Cardiac muscle cell (in vitro differentiated cells and primary cell): ENCODE measurements at regions not wholly inside any gene's neighbourhood (a gene's known extent, or its start where the extent isn't known, plus 50 kb on each side); places are given as distances from the start of the nearest gene placed in this dataset.

Experiments
- DNase-seq, 2 donors: peaks; one replicate each; pipeline versions ENCODE4 v3.0.0 to v3.0.0-alpha.2; 2010 to 2017; ENCODE audit warnings: low read depth in 1 of 2, low spot score in 1 of 2
- H3K27ac ChIP-seq: fragments of 200-600 bp; sonication (generic); 2 replicates; pipeline ENCODE4 v1.5.1; 2016
- H3K27me3 ChIP-seq: fragments of 200-600 bp; sonication (generic); 2 replicates; pipeline ENCODE4 v1.6.0; 2016; ENCODE audit warnings: control low read depth
- H3K36me3 ChIP-seq: fragments of 200-600 bp; sonication (generic); 2 replicates; pipeline ENCODE4 v1.5.1; 2016; ENCODE audit warnings: control low read depth
- H3K4me1 ChIP-seq: fragments of 200-600 bp; sonication (generic); 2 replicates; pipeline ENCODE4 v1.8.1; 2017; ENCODE audit warnings: low read depth, mild to moderate bottlenecking, mixed run types
- H3K4me3 ChIP-seq: fragments of 200-600 bp; sonication (generic); 2 replicates; pipeline ENCODE4 v1.5.1; 2016; ENCODE audit warnings: mild to moderate bottlenecking
- H3K9me3 ChIP-seq: fragments of 200-600 bp; sonication (generic); 2 replicates; pipeline ENCODE4 v1.5.1; 2017; ENCODE audit warnings: low read depth, mild to moderate bottlenecking, control low read depth
- CTCF ChIP-seq: IDR thresholded peaks from 2 replicates; pipeline ENCODE4 v1.5.1; 2012; ENCODE audit warnings: low read depth, mild to moderate bottlenecking, low read length

DNA sequence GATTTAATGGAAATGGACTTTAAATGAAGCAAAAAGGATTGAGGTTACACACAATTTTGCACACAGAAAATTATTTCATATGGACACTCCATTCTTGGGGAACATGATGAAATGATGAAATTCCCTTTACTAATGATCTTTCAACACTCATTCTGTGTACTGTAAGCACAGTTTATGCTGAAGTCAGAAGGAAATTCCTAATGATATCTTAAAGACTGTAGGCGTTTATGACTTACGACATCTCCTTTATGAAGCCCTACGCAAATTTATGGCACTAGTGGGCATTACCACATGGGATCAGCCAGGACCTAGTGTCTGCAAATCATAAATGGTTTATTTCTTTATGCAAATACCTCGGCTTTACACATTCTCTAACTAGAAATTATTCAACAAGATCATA, 97.9 kb upstream of the SOX5 start:
- no peaks in the 10 kb centered on the region for H3K36me3 ChIP-seq
- peak in 1 of 2 donors; percentile 87 for DNase-seq
- H3K27ac ChIP-seq = no peak overlapping the region
- no peaks in the 10 kb centered on the region for H3K4me1 ChIP-seq
- H3K27me3 ChIP-seq = no peaks in the 10 kb centered on the region
- H3K9me3 ChIP-seq = no peaks in the 10 kb centered on the region
- TF ChIP-seq CTCF = no peak
- H3K4me3 ChIP-seq = no peak overlapping the region

GRCh38 chr12:24045816-24046257, 96.4 kb upstream of the SOX5 start:
- H3K27me3 ChIP-seq = no peaks in the 10 kb centered on the region
- no peak for TF ChIP-seq CTCF
- no peaks in the 10 kb centered on the region for H3K36me3 ChIP-seq
- H3K9me3 ChIP-seq = no peaks in the 10 kb centered on the region
- no peak overlapping the region for H3K4me3 ChIP-seq
- H3K4me1 ChIP-seq = no peaks in the 10 kb centered on the region
- no peak overlapping the region for H3K27ac ChIP-seq
- peak in 1 of 2 donors; percentile 90 for DNase-seq

DNA sequence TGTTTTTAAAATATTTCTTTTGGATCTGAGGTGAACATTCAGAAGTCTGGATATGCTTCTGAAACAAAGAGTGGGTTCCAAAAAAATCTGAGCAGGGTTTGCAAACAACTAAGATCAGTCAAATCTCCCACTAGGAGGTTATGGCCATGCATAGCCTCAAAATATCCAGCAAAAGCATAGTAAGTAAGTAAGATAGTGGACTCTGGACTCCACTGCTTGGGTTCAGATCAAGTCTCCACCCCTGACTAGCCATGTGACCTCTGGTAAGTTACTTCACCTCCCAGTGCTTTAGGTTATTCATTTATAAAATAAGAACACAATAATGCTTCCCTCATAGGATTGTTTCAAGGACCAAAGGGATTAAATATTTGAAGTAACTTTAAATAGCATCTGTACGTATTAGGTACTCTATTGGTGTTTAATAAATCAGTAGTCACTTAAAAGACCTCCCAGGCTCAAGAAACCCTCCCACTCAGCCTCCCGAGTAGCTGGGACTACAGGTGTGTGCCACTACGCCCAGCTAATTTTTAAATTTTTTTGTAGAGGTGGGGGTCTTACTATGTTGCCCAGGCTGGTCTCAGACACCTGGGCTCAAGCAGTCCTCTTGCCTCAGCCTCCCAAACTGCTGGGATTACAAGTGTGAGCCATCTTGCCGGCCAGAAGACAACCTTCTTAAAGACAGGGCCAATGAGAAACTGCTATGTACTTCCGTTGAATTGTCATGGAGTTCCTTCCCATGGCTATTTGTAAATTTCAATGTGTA, 95.7 kb upstream of the SOX5 start:
- TF ChIP-seq CTCF = no peak
- Histone ChIP-seq H3K27me3 (no peaks in the 10 kb centered on the region), H3K27ac (no peak overlapping the region), H3K4me3 (no peak overlapping the region), H3K4me1 (no peaks in the 10 kb centered on the region), H3K9me3 (no peaks in the 10 kb centered on the region), H3K36me3 (no peaks in the 10 kb centered on the region)
- no peak for DNase-seq

GRCh38 chr12:24042651-24043050, 93.2 kb upstream of the SOX5 start:
- Histone ChIP-seq H3K27ac (no peak overlapping the region), H3K4me3 (no peak overlapping the region), H3K27me3 (no peaks in the 10 kb centered on the region), H3K9me3 (no peaks in the 10 kb centered on the region), H3K4me1 (no peaks in the 10 kb centered on the region), H3K36me3 (no peaks in the 10 kb centered on the region)
- no peak for DNase-seq
- TF ChIP-seq CTCF = no peak

DNA sequence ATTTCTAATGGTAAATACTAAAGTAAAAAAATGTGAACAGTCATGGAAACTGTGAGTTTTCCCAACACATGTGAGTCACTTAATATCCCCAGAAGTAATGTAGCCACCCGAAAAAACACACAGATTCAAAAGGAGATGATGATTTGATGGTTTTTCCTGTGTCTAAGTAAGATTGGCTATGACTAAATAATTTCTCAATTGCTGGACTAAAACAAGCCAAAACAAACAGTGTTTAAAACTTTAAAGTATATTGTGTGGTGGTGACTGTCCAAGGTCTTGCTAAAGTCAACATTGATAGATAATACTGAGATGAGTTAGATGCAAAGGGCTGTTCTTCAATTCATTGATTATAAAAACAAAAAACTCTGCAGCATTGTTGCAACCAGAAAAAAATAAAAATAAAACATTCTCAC, 89.6 kb upstream of the SOX5 start:
- H3K9me3 ChIP-seq = no peaks in the 10 kb centered on the region
- H3K4me3 ChIP-seq = no peak overlapping the region
- H3K4me1 ChIP-seq = peaks cover 10% of the 10 kb centered on the region
- no peaks in the 10 kb centered on the region for H3K27me3 ChIP-seq
- H3K36me3 ChIP-seq = no peaks in the 10 kb centered on the region
- H3K27ac ChIP-seq = no peak overlapping the region
- peak in 1 of 2 donors; percentile 92 for DNase-seq
- TF ChIP-seq CTCF = no peak
